Neuronal stem cell (in vitro differentiated cells): ENCODE measurements at regions not wholly inside any gene's neighbourhood (a gene's known extent, or its start where the extent isn't known, plus 50 kb on each side); places are given as distances from the start of the nearest gene placed in this dataset.

Source experiments
- DNase-seq: peaks from one replicate; pipeline ENCODE4 v3.0.0-alpha.2; 2013; ENCODE audit warnings: low spot score
- H2AFZ ChIP-seq: one replicate; pipeline ENCODE4 v1.6.1; 2013; ENCODE audit warnings: mild to moderate bottlenecking, low read length, inconsistent platforms
- H2AK5ac ChIP-seq: 2 replicates; pipeline ENCODE4 v1.6.1; 2013; ENCODE audit warnings: low read depth, mild to moderate bottlenecking, inconsistent platforms, low read length, moderate library complexity, mixed read lengths
- H2BK120ac ChIP-seq: 2 replicates; pipeline ENCODE4 v1.6.1; 2013; ENCODE audit warnings: low read depth, mild to moderate bottlenecking, inconsistent platforms, low read length, moderate library complexity, mixed read lengths
- H2BK12ac ChIP-seq: one replicate; pipeline ENCODE4 v1.6.1; 2013; ENCODE audit warnings: low read length, inconsistent platforms
- H2BK15ac ChIP-seq: 2 replicates; pipeline ENCODE4 v1.6.1; 2013; ENCODE audit warnings: mild to moderate bottlenecking, low read length, inconsistent platforms, mixed read lengths
- H2BK5ac ChIP-seq: one replicate; pipeline ENCODE4 v1.6.1; 2013; ENCODE audit warnings: inconsistent platforms, mild to moderate bottlenecking, low read length, moderate library complexity
- H3K14ac ChIP-seq: one replicate; pipeline ENCODE4 v1.6.1; 2013; ENCODE audit warnings: low read length, inconsistent platforms
- H3K18ac ChIP-seq: 2 replicates; pipeline ENCODE4 v1.6.1; 2013; ENCODE audit warnings: low read length, inconsistent platforms
- H3K23ac ChIP-seq: 2 replicates; pipeline ENCODE4 v1.6.1; 2013; ENCODE audit warnings: low read depth, mild to moderate bottlenecking, mixed read lengths, low read length, inconsistent platforms; ENCODE audit not compliant: poor library complexity
- H3K27ac ChIP-seq: replicated peaks from 3 replicates; pipeline ENCODE4 v1.5.1; 2013; ENCODE audit warnings: low read length, inconsistent platforms
- H3K27me3 ChIP-seq, 3 experiments: 2 replicates each; pipeline ENCODE4 v1.6.1; 2013; ENCODE audit warnings: low read length in 3 of 3, mild to moderate bottlenecking in 2 of 3, inconsistent platforms in 1 of 3, low read depth in 1 of 3, mixed read lengths in 1 of 3, moderate library complexity in 1 of 3; ENCODE audit not compliant: control insufficient read depth in 3 of 3, insufficient read depth in 3 of 3
- H3K36me3 ChIP-seq, 2 donors: replicated peaks in 1 of 2; 2 replicates each; pipeline ENCODE4 v1.6.1; 2013; ENCODE audit warnings: low read length in 2 of 2; ENCODE audit not compliant: control insufficient read depth in 2 of 2, insufficient read depth in 2 of 2
- H3K4ac ChIP-seq: 2 replicates; pipeline ENCODE4 v1.6.1; 2013; ENCODE audit warnings: inconsistent platforms, mild to moderate bottlenecking, low read length, moderate library complexity
- H3K4me1 ChIP-seq, 2 donors: 1 replicate in 1 of 2; 2 replicates in 1 of 2; pipeline ENCODE4 v1.6.1; 2013; ENCODE audit warnings: low read length in 2 of 2, low read depth in 1 of 2; ENCODE audit not compliant: control insufficient read depth in 2 of 2, insufficient read depth in 1 of 2
- H3K4me2 ChIP-seq: one replicate; pipeline ENCODE4 v1.6.1; 2013; ENCODE audit warnings: mild to moderate bottlenecking, low read length, inconsistent platforms; ENCODE audit not compliant: insufficient read depth, poor library complexity, severe bottlenecking
- H3K4me3 ChIP-seq, 2 donors: 2 replicates each; pipeline ENCODE4 v1.5.1; 2013; ENCODE audit warnings: low read length in 2 of 2, mild to moderate bottlenecking in 2 of 2, inconsistent platforms in 1 of 2, moderate library complexity in 1 of 2
- H3K79me1 ChIP-seq: one replicate; pipeline ENCODE4 v1.6.1; 2013; ENCODE audit warnings: low read depth, mild to moderate bottlenecking, inconsistent platforms, low read length, moderate library complexity
- H3K9ac ChIP-seq: one replicate; pipeline ENCODE4 v1.6.1; 2013; ENCODE audit warnings: mild to moderate bottlenecking, low read depth, low read length, inconsistent platforms; ENCODE audit not compliant: poor library complexity
- H3K9me3 ChIP-seq, 2 donors: replicated peaks in 1 of 2; 2 replicates each; pipeline versions ENCODE3 to v1.6.1; 2013; ENCODE audit warnings: low read length in 2 of 2, mild to moderate bottlenecking in 2 of 2, inconsistent platforms in 1 of 2, low read depth in 1 of 2, mixed read lengths in 1 of 2, moderate library complexity in 1 of 2; ENCODE audit not compliant: control insufficient read depth in 2 of 2, insufficient read depth in 1 of 2
- H4K8ac ChIP-seq: one replicate; pipeline ENCODE4 v1.6.1; 2013; ENCODE audit warnings: low read depth, mild to moderate bottlenecking, inconsistent platforms, low read length, moderate library complexity
- H4K91ac ChIP-seq: one replicate; pipeline ENCODE4 v1.6.1; 2013; ENCODE audit warnings: low read length, low read depth, mild to moderate bottlenecking, inconsistent platforms; ENCODE audit not compliant: poor library complexity
- WGBS, 2 donors: extraction: QIAGEN DNeasy Blood & Tissue Kit; methylation state at CpG; one replicate each; pipeline ENCODE4 v1.1.7; 2013; ENCODE audit warnings: missing lambda C conversion rate in 2 of 2, mixed read lengths in 1 of 2; ENCODE audit not compliant: insufficient read length in 2 of 2, insufficient replicate concordance in 1 of 2; ENCODE audit errors: extremely low coverage in 2 of 2; 5-methylcytosine and 5-hydroxymethylcytosine counted together

GRCh38 chr6:8686077-8686476, 250.7 kb upstream of the SLC35B3 start:
- Histone ChIP-seq H3K9me3 (no peaks in the 10 kb centered on the region), H3K4me2 (no peak overlapping the region), H3K9ac (no peak overlapping the region), H3K4ac (no peak overlapping the region), H3K18ac (no peak overlapping the region), H2BK5ac (no peak overlapping the region), H3K36me3 (no peaks in the 10 kb centered on the region), H2BK15ac (no peak overlapping the region), H2AK5ac (no peak overlapping the region), H2BK120ac (no peak overlapping the region), H3K23ac (no peak overlapping the region), H3K27me3 (no peaks in the 10 kb centered on the region), H3K79me1 (no peaks in the 10 kb centered on the region), H4K91ac (no peak overlapping the region), H3K27ac (no peak overlapping the region), H4K8ac (no peak overlapping the region), H2BK12ac (no peak overlapping the region), H3K4me1 (no peaks in the 10 kb centered on the region), H3K4me3 (no peak overlapping the region), H3K14ac (no peak overlapping the region), H2AFZ (no peak overlapping the region)
- DNase-seq: no peak
- WGBS, 2 donors: no CpG with 5 or more reads among the region's 3 CpGs

DNA sequence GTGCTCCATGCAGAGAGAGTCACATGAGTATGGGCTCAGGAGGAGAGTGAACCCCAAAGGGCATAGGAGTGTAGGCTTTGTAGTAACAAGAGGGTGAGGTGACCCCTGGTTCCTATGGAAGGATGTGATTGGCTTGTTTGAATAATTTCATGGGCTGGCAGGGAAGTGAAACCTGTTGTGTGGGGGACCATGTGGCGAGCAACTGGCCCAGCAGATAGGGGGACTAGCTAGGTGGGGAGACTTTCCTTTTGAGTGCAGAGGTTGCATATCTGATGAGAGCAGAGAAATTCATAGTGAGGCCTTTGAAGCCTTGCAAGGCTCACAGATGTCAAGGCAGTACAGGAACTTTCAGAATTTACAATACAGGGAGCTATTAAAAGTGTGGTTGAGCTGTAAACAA, 247.9 kb upstream of the SLC35B3 start:
- no peak overlapping the region for H3K27ac ChIP-seq
- no peak overlapping the region for H3K4ac ChIP-seq
- WGBS, 2 donors: no CpG with 5 or more reads among the region's 1 CpG
- no peak overlapping the region for H3K9ac ChIP-seq
- H2BK12ac ChIP-seq: no peak overlapping the region
- H3K4me1 ChIP-seq: no peaks in the 10 kb centered on the region
- H4K8ac ChIP-seq: no peak overlapping the region
- no peak for DNase-seq
- no peaks in the 10 kb centered on the region for H3K79me1 ChIP-seq
- H4K91ac ChIP-seq: no peak overlapping the region
- H2BK5ac ChIP-seq: no peak overlapping the region
- H3K36me3 ChIP-seq: no peaks in the 10 kb centered on the region
- no peak overlapping the region for H2AK5ac ChIP-seq
- H3K4me2 ChIP-seq: no peak overlapping the region
- H3K27me3 ChIP-seq: no peaks in the 10 kb centered on the region
- H2BK15ac ChIP-seq: no peak overlapping the region
- H2AFZ ChIP-seq: no peak overlapping the region
- no peak overlapping the region for H3K14ac ChIP-seq
- no peak overlapping the region for H3K23ac ChIP-seq
- H2BK120ac ChIP-seq: no peak overlapping the region
- no peak overlapping the region for H3K18ac ChIP-seq
- H3K9me3 ChIP-seq: no peaks in the 10 kb centered on the region
- H3K4me3 ChIP-seq: no peak overlapping the region

DNA sequence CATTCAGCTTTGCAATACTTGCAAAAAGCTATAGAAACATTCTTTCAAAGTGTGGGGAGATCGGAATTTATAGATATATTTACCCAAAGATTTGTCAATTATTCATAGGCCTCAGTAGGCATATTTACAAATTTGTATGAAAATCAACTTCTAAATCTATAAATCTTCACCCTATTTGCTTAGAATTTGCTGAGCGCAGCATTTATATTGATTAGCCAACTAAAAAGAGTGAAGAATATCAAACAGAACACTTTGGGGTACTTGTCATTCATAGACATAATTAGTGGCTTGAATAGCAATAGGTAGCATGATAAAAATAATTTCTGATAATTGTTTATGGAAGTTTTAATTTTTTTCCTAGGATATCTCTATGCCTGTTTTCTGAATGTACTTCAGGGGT, 244.5 kb upstream of the SLC35B3 start:
- Histone ChIP-seq H2BK120ac (no peak overlapping the region), H3K14ac (no peak overlapping the region), H2AFZ (no peak overlapping the region), H3K9me3 (no peaks in the 10 kb centered on the region), H3K9ac (no peak overlapping the region), H4K8ac (no peak overlapping the region), H3K4me2 (no peak overlapping the region), H3K27me3 (no peaks in the 10 kb centered on the region), H3K23ac (no peak overlapping the region), H3K79me1 (no peaks in the 10 kb centered on the region), H3K4me3 (no peak overlapping the region), H3K27ac (no peak overlapping the region), H3K4ac (no peak overlapping the region), H3K4me1 (no peaks in the 10 kb centered on the region), H3K36me3 (no peaks in the 10 kb centered on the region), H2BK15ac (no peak overlapping the region), H3K18ac (no peak overlapping the region), H2BK12ac (no peak overlapping the region), H4K91ac (no peak overlapping the region), H2AK5ac (no peak overlapping the region), H2BK5ac (no peak overlapping the region)
- no peak for DNase-seq
- no CpG with 5 or more reads among the region's 2 CpGs for WGBS, 2 donors

DNA sequence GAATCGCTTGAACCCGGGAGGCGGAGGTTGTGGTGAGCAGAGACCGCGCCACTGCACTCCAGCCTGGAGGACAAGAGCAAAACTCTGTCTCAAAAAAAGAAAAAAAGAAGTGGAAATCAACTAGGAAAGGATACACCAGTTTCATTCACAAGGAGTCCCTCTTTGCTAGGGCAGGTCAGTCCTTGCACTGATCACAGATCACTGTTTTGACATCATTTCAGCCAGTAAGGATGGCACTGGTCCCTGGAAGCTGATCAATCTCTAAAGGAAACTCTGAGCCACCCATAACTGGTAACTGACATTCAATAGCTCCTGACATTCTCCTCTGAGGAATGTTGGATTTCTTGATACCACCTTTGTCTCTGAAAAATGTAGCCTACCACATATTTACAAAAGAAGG, 243.1 kb upstream of the SLC35B3 start:
- Histone ChIP-seq H3K27ac (no peak overlapping the region), H4K91ac (no peak overlapping the region), H2BK120ac (no peak overlapping the region), H3K27me3 (no peaks in the 10 kb centered on the region), H3K79me1 (no peaks in the 10 kb centered on the region), H4K8ac (no peak overlapping the region), H2BK12ac (no peak overlapping the region), H3K9ac (no peak overlapping the region), H2AFZ (no peak overlapping the region), H2AK5ac (no peak overlapping the region), H3K4me3 (no peak overlapping the region), H3K9me3 (no peaks in the 10 kb centered on the region), H2BK15ac (no peak overlapping the region), H3K36me3 (no peaks in the 10 kb centered on the region), H3K14ac (no peak overlapping the region), H3K4me1 (no peaks in the 10 kb centered on the region), H3K23ac (no peak overlapping the region), H3K4ac (no peak overlapping the region), H3K4me2 (no peak overlapping the region), H3K18ac (no peak overlapping the region), H2BK5ac (no peak overlapping the region)
- WGBS, 2 donors: no CpG with 5 or more reads among the region's 5 CpGs
- DNase-seq: no peak
